HG03460 (cell line): ENCODE measurements at regions not wholly inside any gene's neighbourhood (a gene's known extent, or its start where the extent isn't known, plus 50 kb on each side); places are given as distances from the start of the nearest gene placed in this dataset.

Experiments used
- ATAC-seq: cut with Tn5 transposase; IDR thresholded peaks from one replicate; pipeline ENCODE4 v1.9.1; 2021; ENCODE audit not compliant: unreplicated experiment

DNA sequence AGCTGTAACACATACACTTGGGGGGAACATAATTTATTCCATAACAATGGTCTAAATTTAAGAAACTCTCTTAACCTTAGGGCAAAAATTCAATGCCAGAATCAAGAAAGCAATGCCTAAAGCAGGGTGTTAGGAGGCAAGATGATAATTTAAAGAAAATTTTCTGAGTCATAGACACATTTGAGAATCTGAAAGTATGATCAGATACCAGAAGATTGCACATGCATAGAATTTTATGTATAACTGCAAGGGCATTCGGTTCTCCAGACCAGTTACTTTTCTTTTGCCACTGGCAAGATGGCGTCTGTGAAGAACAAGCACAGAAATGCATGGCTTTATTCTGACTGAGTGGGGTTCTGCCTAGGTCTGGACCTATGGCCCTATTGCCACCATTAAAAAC, 64.4 kb upstream of the IPO9 start:
- ATAC-seq: no peak

DNA sequence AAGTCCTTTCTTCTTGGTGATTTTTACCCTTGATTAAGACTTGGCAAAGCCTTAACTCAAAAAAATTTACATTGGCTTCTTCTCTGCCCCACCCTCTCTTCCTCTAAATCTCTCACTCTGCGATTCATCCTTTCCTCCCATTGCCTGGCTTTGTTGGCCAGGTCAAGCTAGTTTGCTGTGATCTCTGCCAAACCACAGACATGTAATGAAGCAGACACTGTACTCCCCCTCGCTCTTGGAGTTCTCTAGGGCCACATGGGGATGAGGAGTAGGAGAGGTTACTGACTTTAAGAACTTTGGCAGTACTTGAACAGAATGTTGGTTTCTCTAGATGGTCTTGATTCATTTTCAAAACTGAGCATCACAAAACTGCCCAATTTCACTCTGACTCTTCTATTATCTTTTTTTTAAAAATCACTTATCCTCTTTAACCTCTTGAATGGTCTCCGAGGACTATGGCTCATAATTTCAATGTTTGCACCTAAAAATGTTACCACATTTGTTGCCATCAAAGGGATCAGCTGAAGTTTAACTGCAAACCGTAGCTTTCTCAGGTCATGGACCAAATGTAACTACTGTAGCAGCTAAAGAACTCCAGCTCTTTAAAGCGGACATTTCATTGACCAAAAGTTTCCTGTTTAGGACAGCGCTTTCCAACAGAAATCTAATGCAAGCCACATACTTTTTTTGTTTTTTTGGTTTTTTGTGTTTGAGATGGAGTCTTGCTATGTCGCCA, 62.7 kb upstream of the IPO9 start:
- ATAC-seq: no peak

DNA sequence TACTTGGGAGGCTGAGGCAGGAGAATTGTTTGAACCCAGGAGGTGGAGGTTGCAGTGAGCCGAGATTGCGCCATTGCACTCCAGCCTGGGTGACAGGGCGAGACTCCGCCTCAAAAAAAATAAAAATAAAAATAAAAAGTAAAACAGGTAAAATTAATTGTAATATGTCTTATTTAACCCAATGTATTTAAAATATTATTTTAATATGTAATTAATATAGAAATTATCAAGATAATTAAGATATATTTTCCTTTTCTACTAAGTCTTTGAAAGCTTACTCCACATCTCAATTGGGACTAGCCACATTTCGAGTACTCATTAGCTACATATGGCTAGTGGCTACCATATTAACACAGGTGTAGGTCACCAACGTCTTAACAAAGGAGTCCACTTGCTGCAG, 61.6 kb upstream of the IPO9 start:
- no peak for ATAC-seq

DNA sequence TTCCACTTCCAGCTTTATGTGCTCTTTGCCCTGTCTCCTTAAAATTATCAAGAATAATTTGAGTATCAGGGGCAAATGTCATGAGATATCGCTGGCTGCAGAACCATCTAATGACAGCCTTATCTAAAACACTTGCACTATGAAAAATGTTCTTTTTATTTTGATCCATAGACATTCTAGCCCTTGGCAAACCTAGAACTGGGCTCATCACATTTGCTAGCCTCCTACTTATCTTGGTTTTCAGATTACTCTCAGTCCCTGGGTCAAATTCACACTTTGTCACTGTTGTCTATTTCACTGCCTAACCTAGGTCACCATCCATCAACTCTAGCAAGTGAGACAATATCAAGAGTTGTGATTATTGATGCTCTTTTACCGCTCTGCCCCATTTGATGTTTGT, 59.9 kb upstream of the IPO9 start:
- ATAC-seq: no peak

DNA sequence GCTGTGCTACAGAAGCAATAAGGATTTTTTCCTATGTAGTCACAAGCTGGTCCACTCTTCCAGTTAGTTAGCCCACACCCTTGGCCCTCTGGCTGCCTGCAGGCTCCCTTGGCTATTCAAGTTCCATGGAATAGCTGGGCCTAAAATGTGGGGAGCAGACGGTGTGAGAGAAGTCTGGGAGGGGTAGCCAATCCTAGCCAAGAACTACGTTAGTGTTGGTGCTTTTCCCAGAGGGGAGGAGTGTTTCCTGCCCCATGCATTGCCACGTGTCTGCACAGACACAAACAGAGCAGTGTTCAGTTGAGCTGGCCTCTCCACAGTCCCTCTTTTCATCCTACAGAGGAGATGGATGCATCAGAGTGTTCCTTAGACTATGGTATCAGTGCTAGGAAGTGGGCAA, 59.0 kb upstream of the IPO9 start:
- no peak for ATAC-seq

DNA sequence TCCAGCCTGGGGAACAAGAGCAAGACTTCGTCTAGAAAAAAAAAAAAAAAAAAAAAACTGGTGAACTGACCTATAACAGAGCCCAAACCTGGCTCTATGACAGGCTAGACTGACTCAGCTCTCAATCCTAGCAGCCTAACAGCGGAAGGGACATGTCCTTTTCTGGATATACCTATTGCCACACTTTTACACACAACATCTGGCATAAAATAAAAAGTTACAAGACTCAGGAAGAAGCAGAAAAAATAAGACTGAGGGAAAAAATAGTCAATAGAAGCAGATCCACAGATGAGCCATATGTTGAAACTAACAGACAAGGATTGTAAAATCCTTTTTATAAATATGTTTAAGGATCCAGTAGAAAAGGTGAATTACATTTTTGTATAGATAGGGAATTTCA, 57.5 kb upstream of the IPO9 start:
- no peak for ATAC-seq

DNA sequence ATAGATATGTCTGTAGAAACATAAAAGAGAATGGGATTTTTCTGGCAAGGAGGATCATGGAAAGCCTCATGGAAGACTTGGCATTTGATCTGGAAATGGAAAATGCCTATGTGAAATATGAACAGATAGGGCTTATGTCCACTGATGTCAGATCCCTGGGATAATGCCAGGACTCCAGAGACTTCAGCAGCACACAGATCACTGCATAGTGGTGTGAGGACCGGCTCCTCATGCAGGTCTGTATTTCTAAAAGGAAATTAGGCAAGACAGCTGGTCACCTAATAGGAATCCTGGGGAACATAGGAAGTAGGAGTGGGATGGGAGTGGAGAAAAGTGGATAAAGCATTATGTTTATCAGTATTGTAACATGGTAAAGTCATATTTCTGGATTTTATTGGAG, 56.8 kb upstream of the IPO9 start:
- no peak for ATAC-seq

DNA sequence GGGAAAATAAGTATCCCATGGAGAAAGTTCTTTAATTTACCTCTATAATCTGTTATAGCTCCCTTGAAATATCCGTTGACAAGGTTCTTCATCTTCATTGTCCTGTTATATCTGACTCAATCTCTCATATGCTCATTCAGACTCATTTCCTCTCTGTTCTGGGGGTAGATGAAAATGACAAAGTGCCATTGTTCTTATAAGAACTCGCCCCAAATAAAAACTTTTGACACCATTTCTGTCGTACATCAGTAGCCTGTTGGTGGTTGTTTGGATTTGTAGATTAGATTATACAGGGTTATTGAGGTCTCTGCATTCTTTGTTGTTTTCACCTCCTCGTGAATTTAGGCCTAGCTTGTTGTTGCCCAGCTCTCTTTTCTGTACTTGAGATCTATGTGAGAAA, 55.2 kb upstream of the IPO9 start:
- no peak for ATAC-seq

DNA sequence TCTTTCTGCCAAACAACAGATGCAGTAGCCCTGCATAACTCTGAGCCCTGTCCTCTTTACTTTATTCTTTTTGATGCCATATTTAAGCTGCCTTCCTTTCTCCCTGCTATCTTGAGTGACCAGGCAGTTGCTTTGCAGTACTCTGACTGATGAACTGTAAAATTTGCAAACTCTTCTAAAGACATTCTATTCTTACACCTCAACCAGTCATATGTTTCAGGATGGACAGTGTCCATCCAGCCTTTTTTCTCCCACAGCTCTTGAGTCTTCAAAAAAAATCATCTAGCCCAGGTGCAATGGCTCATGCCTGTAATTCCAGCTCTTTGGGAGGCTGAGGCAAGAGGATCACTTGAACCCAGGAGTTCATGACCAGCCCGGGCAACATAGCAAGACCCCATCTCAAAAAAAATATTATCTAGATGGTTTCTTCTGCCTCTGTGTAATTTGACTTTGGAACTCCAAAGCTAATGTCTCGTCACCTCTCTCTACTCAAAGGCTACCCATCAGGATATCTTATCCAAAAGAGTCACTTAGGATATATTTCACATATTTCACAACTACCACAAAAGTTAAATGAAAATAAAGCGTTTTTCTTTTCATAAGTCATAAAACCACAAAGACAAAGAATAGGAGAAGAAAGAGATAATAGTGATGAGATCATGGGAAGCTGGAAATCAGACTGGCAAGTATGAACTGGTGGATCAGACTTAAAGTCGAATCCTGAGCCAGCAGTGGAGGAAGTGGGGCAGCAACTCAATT, 54.6 kb upstream of the IPO9 start:
- no peak for ATAC-seq

DNA sequence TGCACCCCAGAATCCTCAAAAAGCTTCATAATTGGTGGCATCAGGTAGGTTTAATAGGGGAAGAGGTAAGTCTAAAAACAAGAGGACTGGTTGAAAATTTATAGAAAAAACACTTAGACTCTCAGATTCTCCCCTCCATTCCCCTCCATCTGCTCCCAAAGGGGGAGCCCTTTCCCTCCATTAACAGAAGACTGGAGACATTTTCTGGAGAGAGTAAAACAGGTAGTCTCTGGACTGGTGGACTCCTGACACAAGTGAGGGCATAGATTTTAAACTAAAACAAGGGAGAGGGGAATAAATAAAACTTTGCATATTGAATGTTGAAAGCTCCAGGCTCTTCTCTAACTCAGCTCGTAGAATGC, 54.0 kb upstream of the IPO9 start:
- no peak for ATAC-seq

DNA sequence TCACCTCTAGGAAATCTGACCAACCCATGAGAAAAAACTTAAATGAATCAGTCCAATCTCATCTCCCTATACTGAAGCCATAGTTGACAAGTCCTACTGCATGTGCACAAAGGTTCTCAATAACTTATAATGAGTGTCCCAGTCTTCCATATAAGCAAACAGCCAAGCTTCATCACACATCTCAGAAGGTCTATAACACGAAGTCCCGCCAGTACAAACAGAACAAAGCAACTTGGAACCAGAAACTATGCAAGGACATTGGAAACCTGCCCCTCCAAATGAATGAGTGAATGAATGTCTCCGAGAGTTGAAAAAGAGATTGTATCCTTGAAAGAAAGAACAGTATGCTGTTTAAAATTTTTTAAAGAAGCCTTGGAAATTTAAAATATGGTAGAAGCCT, 53.6 kb upstream of the IPO9 start:
- ATAC-seq: no peak

DNA sequence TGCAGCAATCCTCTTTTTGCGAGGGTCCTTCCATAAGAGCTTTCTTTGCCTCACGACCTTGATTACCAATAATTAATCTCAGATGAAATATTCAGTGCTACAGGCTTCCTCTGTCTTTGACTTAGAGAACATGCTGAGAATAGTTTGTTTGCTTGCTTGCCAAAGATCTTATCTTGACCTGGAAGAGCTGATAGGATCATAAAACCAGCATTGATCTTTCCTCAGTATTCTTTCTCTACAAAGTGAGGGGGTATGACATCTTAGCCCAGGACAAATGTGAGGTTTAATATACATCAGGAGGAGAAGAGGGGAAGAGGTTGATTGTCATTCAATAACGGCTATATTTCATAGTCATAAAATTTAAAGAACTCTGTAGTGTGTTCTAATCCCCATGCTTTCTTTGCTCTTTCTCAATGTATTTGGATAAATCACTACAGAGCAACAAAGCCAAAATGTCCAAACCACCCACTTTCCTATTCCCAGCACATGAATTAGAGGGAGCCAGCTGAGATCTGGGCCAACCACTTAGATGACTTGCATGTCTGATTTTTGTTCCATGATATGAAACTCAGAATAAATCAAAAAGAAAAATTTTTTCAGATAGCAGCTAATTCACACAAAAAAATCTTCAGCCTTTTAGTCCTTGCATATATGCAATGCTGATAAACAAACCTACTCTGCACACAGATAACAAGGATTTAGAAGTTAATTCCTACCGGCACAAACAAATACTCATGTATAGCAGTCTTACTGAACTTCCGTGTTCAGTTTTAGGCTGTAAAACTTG, 50.5 kb upstream of the IPO9 start:
- no peak for ATAC-seq
